Thymus (tissue), 11 donors: ENCODE measurements at regions not wholly inside any gene's neighbourhood (a gene's known extent, or its start where the extent isn't known, plus 50 kb on each side); places are given as distances from the start of the nearest gene placed in this dataset.

Source experiments
- DNase-seq, 9 donors: peaks; one replicate each; pipeline ENCODE4 v3.0.0-alpha.2; 2013; ENCODE audit warnings: low spot score in 9 of 9, low read depth in 6 of 9, missing footprints in 1 of 9
- H3K27ac ChIP-seq, 2 donors: one replicate each; pipeline ENCODE4 v1.5.1; 2013; ENCODE audit warnings: control low read depth in 1 of 2, low read depth in 1 of 2, low read length in 1 of 2, mild to moderate bottlenecking in 1 of 2, moderate library complexity in 1 of 2
- H3K27me3 ChIP-seq, 2 donors: one replicate each; pipeline ENCODE4 v1.5.1; 2013; ENCODE audit warnings: low read length in 1 of 2; ENCODE audit not compliant: control insufficient read depth in 2 of 2, insufficient read depth in 1 of 2
- H3K36me3 ChIP-seq, 2 donors: one replicate each; pipeline ENCODE4 v1.5.1; 2013; ENCODE audit warnings: low read length in 1 of 2, mild to moderate bottlenecking in 1 of 2, moderate library complexity in 1 of 2; ENCODE audit not compliant: control insufficient read depth in 2 of 2, insufficient read depth in 2 of 2
- H3K4me1 ChIP-seq, 2 donors: one replicate each; pipeline ENCODE4 v1.5.1; 2013; ENCODE audit warnings: low read length in 2 of 2; ENCODE audit not compliant: control insufficient read depth in 2 of 2, insufficient read depth in 2 of 2
- H3K4me3 ChIP-seq, 2 donors: one replicate each; pipeline ENCODE4 v1.5.1; 2013; ENCODE audit warnings: low read length in 2 of 2, control low read depth in 1 of 2, mild to moderate bottlenecking in 1 of 2
- H3K9me3 ChIP-seq, 2 donors: one replicate each; pipeline ENCODE4 v1.5.1; 2013; ENCODE audit warnings: low read length in 1 of 2, mild to moderate bottlenecking in 1 of 2; ENCODE audit not compliant: control insufficient read depth in 2 of 2, insufficient read depth in 1 of 2
- WGBS: extraction: QIAGEN DNeasy Blood & Tissue Kit; methylation state at CpG from one replicate; pipeline ENCODE4 v1.1.7; 2013; 5-methylcytosine and 5-hydroxymethylcytosine counted together
- donor health status: healthy.

- Histone ChIP-seq H3K4me3 (no peak overlapping the region), H3K4me1 (no peaks in the 10 kb centered on the region), H3K36me3 (no peaks in the 10 kb centered on the region), H3K27ac (no peak overlapping the region), H3K27me3 (no peaks in the 10 kb centered on the region), H3K9me3 (no peaks in the 10 kb centered on the region)
- no peak for DNase-seq
- 97% methylated on average over 2 of the region's 2 CpGs for WGBS
Measured at GRCh38 chr3:28947751-28948150, 333.1 kb upstream of the RBMS3 start.

- no peak for DNase-seq
- H3K4me3 ChIP-seq, result no peak overlapping the region
- H3K27ac ChIP-seq, result no peak overlapping the region
- no peaks in the 10 kb centered on the region for H3K36me3 ChIP-seq
- H3K9me3 ChIP-seq, result no peaks in the 10 kb centered on the region
- H3K27me3 ChIP-seq, result no peaks in the 10 kb centered on the region
- no peaks in the 10 kb centered on the region for H3K4me1 ChIP-seq
Measured at GRCh38 chr3:28948685-28949084, 332.2 kb upstream of the RBMS3 start.

- no peak overlapping the region for H3K4me3 ChIP-seq
- H3K4me1 ChIP-seq, result no peaks in the 10 kb centered on the region
- no peak overlapping the region for H3K27ac ChIP-seq
- no peaks in the 10 kb centered on the region for H3K9me3 ChIP-seq
- H3K36me3 ChIP-seq, result no peaks in the 10 kb centered on the region
- H3K27me3 ChIP-seq, result no peaks in the 10 kb centered on the region
- DNase-seq, result no peak
- 98% methylated on average over 1 of the region's 1 CpG for WGBS
Measured at GRCh38 chr3:28949580-28949979, 331.3 kb upstream of the RBMS3 start.

- H3K36me3 ChIP-seq, result no peaks in the 10 kb centered on the region
- H3K27me3 ChIP-seq, result no peaks in the 10 kb centered on the region
- no peak for DNase-seq
- H3K27ac ChIP-seq, result no peak overlapping the region
- H3K4me3 ChIP-seq, result no peak overlapping the region
- no peaks in the 10 kb centered on the region for H3K4me1 ChIP-seq
- no peaks in the 10 kb centered on the region for H3K9me3 ChIP-seq
Measured at GRCh38 chr3:28950614-28951013, 330.3 kb upstream of the RBMS3 start.

GRCh38 chr3:28951772-28952556, 328.9 kb upstream of the RBMS3 start:
- Histone ChIP-seq H3K4me3 (no peak overlapping the region), H3K36me3 (no peaks in the 10 kb centered on the region), H3K9me3 (no peaks in the 10 kb centered on the region), H3K27me3 (no peaks in the 10 kb centered on the region), H3K4me1 (no peaks in the 10 kb centered on the region), H3K27ac (no peak overlapping the region)
- DNase-seq, result no peak
- 75% methylated on average over 4 of the region's 4 CpGs for WGBS

- peaks cover 0 to 11% of the 10 kb centered on the region in 2 donors for H3K9me3 ChIP-seq
- no peak for DNase-seq
- no peaks in the 10 kb centered on the region for H3K4me1 ChIP-seq
- no peaks in the 10 kb centered on the region for H3K36me3 ChIP-seq
- H3K4me3 ChIP-seq, result no peak overlapping the region
- H3K27me3 ChIP-seq, result no peaks in the 10 kb centered on the region
- WGBS, result 96% methylated on average over 3 of the region's 3 CpGs
- no peak overlapping the region for H3K27ac ChIP-seq
Measured at GRCh38 chr3:28958656-28959055, 322.2 kb upstream of the RBMS3 start.

GRCh38 chr3:28971156-28971555, 309.7 kb upstream of the RBMS3 start:
- no peak overlapping the region for H3K4me3 ChIP-seq
- H3K4me1 ChIP-seq, result no peaks in the 10 kb centered on the region
- no peaks in the 10 kb centered on the region for H3K36me3 ChIP-seq
- H3K27me3 ChIP-seq, result no peaks in the 10 kb centered on the region
- peaks cover 2 to 11% of the 10 kb centered on the region in 2 donors for H3K9me3 ChIP-seq
- H3K27ac ChIP-seq, result no peak overlapping the region
- DNase-seq, result no peak
- 79% methylated on average over 3 of the region's 3 CpGs for WGBS

- no peaks in the 10 kb centered on the region for H3K36me3 ChIP-seq
- H3K27ac ChIP-seq, result no peak overlapping the region
- H3K4me1 ChIP-seq, result no peaks in the 10 kb centered on the region
- peaks cover 2 to 11% of the 10 kb centered on the region in 2 donors for H3K9me3 ChIP-seq
- no peak for DNase-seq
- no peaks in the 10 kb centered on the region for H3K27me3 ChIP-seq
- H3K4me3 ChIP-seq, result no peak overlapping the region
- WGBS, result 78% methylated on average over 3 of the region's 3 CpGs
Measured at GRCh38 chr3:28972921-28973320, 307.9 kb upstream of the RBMS3 start.

GRCh38 chr3:28973609-28974008, 307.3 kb upstream of the RBMS3 start:
- no peaks in the 10 kb centered on the region for H3K4me1 ChIP-seq
- H3K27ac ChIP-seq, result no peak overlapping the region
- no peak for DNase-seq
- no peak overlapping the region for H3K4me3 ChIP-seq
- H3K9me3 ChIP-seq, result peaks cover 2 to 11% of the 10 kb centered on the region in 2 donors
- H3K27me3 ChIP-seq, result no peaks in the 10 kb centered on the region
- H3K36me3 ChIP-seq, result no peaks in the 10 kb centered on the region
